ENCODE measurements at regions not wholly inside any gene's neighbourhood (a gene's known extent, or its start where the extent isn't known, plus 50 kb on each side); places are given as distances from the start of the nearest gene placed in this dataset.
A peak's percentile ranks its signal among the peaks of the same experiment; 100 is the strongest.
"Not testable (repeated sequence)": the region's sequence is repeated elsewhere in the genome, so short reads cannot be mapped to it uniquely, and the experiment has no call there.

DNA sequence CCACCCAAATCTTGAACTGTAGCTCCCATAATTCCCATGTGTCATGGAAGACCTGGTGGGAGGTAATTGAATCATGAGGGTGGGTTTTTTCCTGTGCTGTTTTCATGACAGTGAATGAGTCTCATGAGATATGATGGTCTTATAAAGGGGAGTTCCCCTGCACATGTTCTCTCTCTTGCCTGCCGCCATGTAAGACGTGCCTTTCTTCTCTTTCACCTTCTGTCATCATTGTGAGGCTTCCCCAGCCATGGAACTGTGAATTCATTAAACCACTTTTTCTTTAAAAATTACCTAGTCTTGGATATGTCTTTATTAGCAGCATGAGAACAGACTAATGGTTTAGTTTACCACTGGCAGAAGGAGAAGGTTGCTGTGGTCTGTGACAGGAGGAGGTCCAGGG is 111.5 kb upstream of the RAB18 start:
- FAIRE-seq: no peak
- no peak for DNase-seq (ENCODE audit: insufficient read length, low spot score)
- TF ChIP-seq POLR2AphosphoS5 (IDR thresholded peaks at IDR 0.05; ENCODE audit: low read depth, low read length) (no peak), POU2F2 (IDR thresholded peaks at IDR 0.05; ENCODE audit: low read depth, low read length) (no peak), TAF1 (IDR thresholded peaks at IDR 0.05; ENCODE audit: low read depth, low read length) (no peak), POLR2A (IDR thresholded peaks at IDR 0.05; ENCODE audit: low read depth, low read length) (no peak), PAX5 (IDR thresholded peaks at IDR 0.05; ENCODE audit: insufficient read depth, low read length, severe bottlenecking) (no peak), SPI1 (IDR thresholded peaks at IDR 0.05; ENCODE audit: low read depth, low read length) (no peak)

DNA sequence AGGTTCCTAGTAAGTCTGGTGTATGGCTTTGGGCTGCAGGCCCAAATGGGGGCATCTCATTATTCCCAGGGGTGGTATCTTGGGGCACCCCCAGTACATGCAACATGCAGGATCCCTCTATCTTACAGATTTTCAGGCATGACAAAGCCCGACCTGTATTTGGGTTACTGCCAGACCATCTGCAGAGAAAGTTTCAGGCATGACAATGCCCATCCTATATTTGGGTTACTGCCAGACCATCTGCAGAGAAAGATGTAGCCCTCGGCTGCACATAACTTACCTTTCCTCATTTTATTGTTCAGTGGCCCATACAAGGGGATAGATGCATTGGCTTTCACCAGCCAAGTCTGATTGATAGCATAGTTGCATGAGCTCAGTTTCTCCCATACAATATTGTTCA is 112.2 kb upstream of the RAB18 start:
- DNase-seq (ENCODE audit: insufficient read length, low spot score) (no peak), FAIRE-seq (no peak)
- TF ChIP-seq SPI1 (IDR thresholded peaks at IDR 0.05; ENCODE audit: low read depth, low read length) (no peak), POLR2A (IDR thresholded peaks at IDR 0.05; ENCODE audit: low read depth, low read length) (no peak), PAX5 (IDR thresholded peaks at IDR 0.05; ENCODE audit: insufficient read depth, low read length, severe bottlenecking) (no peak), TAF1 (IDR thresholded peaks at IDR 0.05; ENCODE audit: low read depth, low read length) (no peak), POU2F2 (IDR thresholded peaks at IDR 0.05; ENCODE audit: low read depth, low read length) (no peak), POLR2AphosphoS5 (IDR thresholded peaks at IDR 0.05; ENCODE audit: low read depth, low read length) (no peak)

DNA sequence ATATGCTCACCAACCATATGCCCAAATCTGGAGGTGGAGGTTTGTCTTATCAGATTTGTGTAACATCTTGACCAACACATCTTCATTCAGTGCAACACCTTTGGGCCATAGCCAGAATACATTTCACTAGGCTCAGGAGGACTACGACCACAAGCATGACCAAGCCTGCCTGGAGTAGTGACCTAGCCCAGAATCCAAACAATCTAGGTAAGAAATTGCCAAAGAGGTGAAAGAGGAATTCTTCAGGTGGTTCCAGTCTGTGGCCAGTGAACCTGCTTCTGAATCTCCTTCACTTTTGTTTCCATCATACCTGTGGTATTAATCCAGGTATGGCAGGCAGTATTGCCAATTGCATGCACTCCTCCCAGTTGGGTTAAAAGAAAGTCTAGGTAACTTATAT is 112.8 kb upstream of the RAB18 start:
- TF ChIP-seq POU2F2 (IDR thresholded peaks at IDR 0.05; ENCODE audit: low read depth, low read length) (no peak), POLR2A (IDR thresholded peaks at IDR 0.05; ENCODE audit: low read depth, low read length) (no peak), SPI1 (IDR thresholded peaks at IDR 0.05; ENCODE audit: low read depth, low read length) (no peak), POLR2AphosphoS5 (IDR thresholded peaks at IDR 0.05; ENCODE audit: low read depth, low read length) (no peak), PAX5 (IDR thresholded peaks at IDR 0.05; ENCODE audit: insufficient read depth, low read length, severe bottlenecking) (no peak), TAF1 (IDR thresholded peaks at IDR 0.05; ENCODE audit: low read depth, low read length) (no peak)
- FAIRE-seq (no peak), DNase-seq (ENCODE audit: insufficient read length, low spot score) (no peak)

DNA sequence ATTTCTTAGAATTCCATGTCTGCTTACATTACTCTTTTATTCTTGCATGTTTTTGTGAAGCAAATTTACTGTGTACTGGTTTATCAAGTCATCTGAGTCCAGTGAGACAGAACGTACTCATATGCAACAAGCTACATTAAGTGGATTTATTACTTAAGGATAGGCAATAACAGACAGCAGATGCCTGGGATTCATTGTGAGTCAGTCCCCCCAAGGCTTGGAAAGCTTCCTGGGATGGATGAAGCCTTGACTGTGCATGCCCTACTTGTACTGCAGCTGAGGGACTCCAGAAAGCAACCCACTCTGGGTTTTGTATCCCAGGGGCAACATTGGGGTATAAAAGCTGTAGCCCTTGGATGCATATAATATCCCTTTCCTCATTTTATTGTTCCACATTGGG is 113.4 kb upstream of the RAB18 start:
- TF ChIP-seq TAF1 (IDR thresholded peaks at IDR 0.05; ENCODE audit: low read depth, low read length): no peak
- no peak for TF ChIP-seq POLR2AphosphoS5 (IDR thresholded peaks at IDR 0.05; ENCODE audit: low read depth, low read length)
- TF ChIP-seq PAX5 (IDR thresholded peaks at IDR 0.05; ENCODE audit: insufficient read depth, low read length, severe bottlenecking): no peak
- no peak for TF ChIP-seq SPI1 (IDR thresholded peaks at IDR 0.05; ENCODE audit: low read depth, low read length)
- no peak for TF ChIP-seq POU2F2 (IDR thresholded peaks at IDR 0.05; ENCODE audit: low read depth, low read length)
- TF ChIP-seq POLR2A (IDR thresholded peaks at IDR 0.05; ENCODE audit: low read depth, low read length): no peak
- FAIRE-seq: no peak
- DNase-seq (ENCODE audit: insufficient read length, low spot score): no peak

DNA sequence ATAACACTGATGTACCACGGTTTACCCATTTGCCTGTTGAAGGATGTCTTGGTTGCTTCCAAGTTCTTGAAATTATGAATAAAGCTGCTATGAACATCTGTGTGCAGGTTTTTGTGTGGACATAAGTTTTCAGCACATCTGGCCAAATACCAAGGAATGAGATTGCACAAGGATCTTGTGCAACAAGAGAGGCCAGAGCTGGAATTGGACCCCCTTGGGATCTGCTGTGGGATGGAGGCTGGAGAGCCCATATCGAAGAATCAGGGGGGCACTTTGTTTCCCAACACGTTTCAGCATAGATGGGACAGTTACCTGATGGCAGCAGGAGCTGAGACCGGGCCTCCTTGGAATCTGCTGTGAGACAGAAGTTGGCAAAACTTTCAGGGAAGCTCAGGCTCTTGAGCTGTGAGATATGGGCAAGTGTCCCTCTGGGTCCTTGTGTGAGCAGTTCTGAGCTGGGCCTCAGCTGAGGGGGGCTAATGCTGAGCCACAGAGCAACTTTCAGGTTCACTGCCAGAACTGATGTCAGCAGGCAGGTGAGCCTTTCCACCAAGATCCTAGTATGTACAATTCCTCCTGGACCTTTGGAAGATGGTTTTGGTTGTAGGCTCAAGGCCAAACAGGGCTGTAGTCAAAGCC is 115.2 kb upstream of the RAB18 start:
- FAIRE-seq (no peak), DNase-seq (ENCODE audit: insufficient read length, low spot score) (no peak)
- TF ChIP-seq POU2F2 (IDR thresholded peaks at IDR 0.05; ENCODE audit: low read depth, low read length) (no peak), SPI1 (IDR thresholded peaks at IDR 0.05; ENCODE audit: low read depth, low read length) (no peak), POLR2AphosphoS5 (IDR thresholded peaks at IDR 0.05; ENCODE audit: low read depth, low read length) (no peak), POLR2A (IDR thresholded peaks at IDR 0.05; ENCODE audit: low read depth, low read length) (no peak), TAF1 (IDR thresholded peaks at IDR 0.05; ENCODE audit: low read depth, low read length) (no peak), PAX5 (IDR thresholded peaks at IDR 0.05; ENCODE audit: insufficient read depth, low read length, severe bottlenecking) (no peak)

DNA sequence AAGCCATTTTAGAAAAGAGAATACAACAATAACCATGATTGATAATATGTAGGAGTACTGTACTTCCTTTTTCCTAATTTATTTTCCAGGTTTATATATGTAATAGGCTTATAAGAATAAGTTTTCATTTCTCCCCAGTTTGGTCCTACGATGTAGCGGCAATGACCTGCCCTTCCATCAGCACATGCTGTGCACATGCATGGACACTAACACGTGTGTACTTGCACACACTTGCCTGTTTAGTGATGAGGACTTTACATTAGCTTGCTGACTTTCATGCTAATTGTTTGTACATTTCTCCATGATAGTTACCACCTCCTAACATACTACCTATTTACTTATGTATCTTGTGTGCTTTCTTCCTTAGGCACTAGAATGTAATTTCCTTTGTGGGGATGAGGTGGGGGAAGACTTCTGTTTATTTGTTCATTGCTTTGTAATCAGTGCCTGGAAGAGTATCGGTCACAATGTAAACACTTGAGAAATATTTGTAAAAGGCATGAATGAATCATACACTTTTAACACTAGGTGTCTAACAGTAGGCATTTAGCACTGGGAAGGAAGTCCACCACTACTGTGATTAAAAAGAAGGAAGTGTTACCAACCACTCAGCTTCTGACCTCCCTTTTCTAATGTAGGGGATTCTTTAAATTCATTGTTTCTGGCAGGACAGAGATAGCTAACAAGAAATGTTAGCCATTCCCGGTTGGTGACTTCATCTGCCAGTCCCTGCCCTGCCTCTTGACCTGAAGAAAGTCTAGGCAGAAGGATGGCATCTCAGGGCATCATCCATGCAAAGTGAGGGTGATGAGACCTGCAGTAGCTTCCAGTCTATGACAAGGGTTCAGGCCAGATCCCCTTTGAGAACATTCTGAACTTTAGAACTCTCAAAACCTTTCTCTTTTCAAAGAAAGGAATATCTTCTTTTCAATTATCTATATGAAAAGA is 120.2 kb upstream of the RAB18 start:
- FAIRE-seq: no peak
- no peak for DNase-seq (ENCODE audit: insufficient read length, low spot score)
- TF ChIP-seq POLR2A (IDR thresholded peaks at IDR 0.05; ENCODE audit: low read depth, low read length) (no peak), POU2F2 (IDR thresholded peaks at IDR 0.05; ENCODE audit: low read depth, low read length) (no peak), SPI1 (IDR thresholded peaks at IDR 0.05; ENCODE audit: low read depth, low read length) (peak; percentile 28; the same call in 1 of the 2 replicates), PAX5 (IDR thresholded peaks at IDR 0.05; ENCODE audit: insufficient read depth, low read length, severe bottlenecking) (no peak), TAF1 (IDR thresholded peaks at IDR 0.05; ENCODE audit: low read depth, low read length) (no peak), POLR2AphosphoS5 (IDR thresholded peaks at IDR 0.05; ENCODE audit: low read depth, low read length) (no peak)

DNA sequence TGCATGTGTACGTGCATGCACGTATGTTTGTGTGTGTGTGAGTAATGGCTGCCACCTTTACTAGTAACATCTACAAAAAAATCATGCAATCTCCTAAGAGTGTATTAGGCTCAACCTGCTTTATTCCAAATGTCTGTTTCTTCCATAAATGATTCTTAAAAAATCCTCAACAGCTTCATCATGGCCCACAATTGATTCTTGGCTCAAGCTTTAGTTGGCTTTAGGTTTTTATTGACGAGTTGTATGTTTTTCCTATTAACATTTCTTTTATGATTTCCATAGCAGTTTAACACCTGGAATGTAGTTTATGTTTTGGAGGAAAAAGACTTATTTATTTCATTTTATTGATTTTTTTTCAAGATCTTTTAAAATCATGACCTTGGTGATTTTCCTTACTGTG is 121.9 kb upstream of the RAB18 start:
- no peak for TF ChIP-seq SPI1 (IDR thresholded peaks at IDR 0.05; ENCODE audit: low read depth, low read length)
- TF ChIP-seq POLR2A (IDR thresholded peaks at IDR 0.05; ENCODE audit: low read depth, low read length): no peak
- no peak for TF ChIP-seq POLR2AphosphoS5 (IDR thresholded peaks at IDR 0.05; ENCODE audit: low read depth, low read length)
- TF ChIP-seq TAF1 (IDR thresholded peaks at IDR 0.05; ENCODE audit: low read depth, low read length): no peak
- TF ChIP-seq PAX5 (IDR thresholded peaks at IDR 0.05; ENCODE audit: insufficient read depth, low read length, severe bottlenecking): no peak
- no peak for TF ChIP-seq POU2F2 (IDR thresholded peaks at IDR 0.05; ENCODE audit: low read depth, low read length)
- DNase-seq (ENCODE audit: insufficient read length, low spot score) (no peak), FAIRE-seq (no peak)

DNA sequence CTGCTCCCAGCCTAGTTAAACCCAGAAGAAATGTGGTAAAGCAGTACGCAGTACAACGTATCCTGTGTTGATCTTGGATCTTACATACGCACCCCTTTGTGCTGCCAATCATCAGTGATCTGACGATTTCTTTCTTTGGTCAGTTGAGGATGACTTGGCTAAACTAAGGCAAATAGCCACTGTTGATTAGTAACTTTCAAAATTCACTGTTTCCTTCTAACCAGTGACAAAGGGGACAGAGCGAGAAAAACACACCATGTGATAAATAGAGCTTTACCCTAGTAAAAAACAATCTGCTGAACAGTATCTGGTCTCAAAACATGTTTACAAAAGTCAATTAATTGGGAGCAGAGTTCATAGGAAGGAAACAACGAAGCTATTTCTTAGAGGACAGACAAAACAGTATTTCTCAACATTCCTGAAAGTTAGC is 123.2 kb upstream of the RAB18 start:
- TF ChIP-seq POU2F2 (IDR thresholded peaks at IDR 0.05; ENCODE audit: low read depth, low read length) (no peak), SPI1 (IDR thresholded peaks at IDR 0.05; ENCODE audit: low read depth, low read length) (no peak), PAX5 (IDR thresholded peaks at IDR 0.05; ENCODE audit: insufficient read depth, low read length, severe bottlenecking) (no peak), TAF1 (IDR thresholded peaks at IDR 0.05; ENCODE audit: low read depth, low read length) (no peak), POLR2AphosphoS5 (IDR thresholded peaks at IDR 0.05; ENCODE audit: low read depth, low read length) (no peak), POLR2A (IDR thresholded peaks at IDR 0.05; ENCODE audit: low read depth, low read length) (no peak)
- DNase-seq (ENCODE audit: insufficient read length, low spot score) (no peak), FAIRE-seq (no peak)

DNA sequence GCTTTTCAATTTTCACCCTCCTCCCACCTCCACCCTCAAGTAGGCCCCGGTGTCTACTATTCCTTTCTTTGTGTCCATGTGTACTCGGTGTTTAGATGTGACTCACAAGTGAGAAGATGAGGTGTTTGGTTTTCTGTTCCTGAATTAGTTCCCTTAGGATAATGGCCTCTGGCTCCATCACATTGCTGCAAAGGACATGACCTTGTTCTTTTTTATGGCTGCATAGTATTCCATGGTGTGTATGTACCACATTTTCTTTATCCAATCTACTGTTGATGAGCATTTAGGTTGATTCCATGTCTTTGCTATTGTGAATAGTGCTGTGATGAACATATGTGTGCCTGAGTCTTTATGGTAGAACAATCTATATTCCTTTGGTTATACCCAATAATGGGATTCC is 125.1 kb upstream of the RAB18 start:
- not testable (repeated sequence) for DNase-seq (ENCODE audit: insufficient read length, low spot score); FAIRE-seq
